G401.6 (cell line): ENCODE measurements at regions not wholly inside any gene's neighbourhood (a gene's known extent, or its start where the extent isn't known, plus 50 kb on each side); places are given as distances from the start of the nearest gene placed in this dataset.
"Not testable (repeated sequence)": the region's sequence is repeated elsewhere in the genome, so short reads cannot be mapped to it uniquely, and the experiment has no call there.

Source experiments
- FAIRE-seq: peaks from 2 replicates; lab custom pipeline; 2012; peaks lifted over from hg19 to GRCh38; lab: Jason Lieb, UNC

- FAIRE-seq = no peak
Observed at GRCh38 chr7:52777051-52777822, 258.2 kb upstream of the POM121L12 start.

- no peak for FAIRE-seq
Observed at GRCh38 chr7:52775876-52776275, 259.6 kb upstream of the POM121L12 start.

GRCh38 chr7:52771177-52771576, 264.3 kb upstream of the POM121L12 start:
- FAIRE-seq = no peak

GRCh38 chr7:52764492-52765169, 270.8 kb upstream of the POM121L12 start:
- FAIRE-seq = no peak

- FAIRE-seq = no peak
Observed at GRCh38 chr7:52758356-52758755, 277.1 kb upstream of the POM121L12 start.

GRCh38 chr7:52753855-52754254, 281.6 kb upstream of the POM121L12 start:
- no peak for FAIRE-seq

GRCh38 chr7:52752891-52753290, 282.5 kb upstream of the POM121L12 start:
- no peak for FAIRE-seq

GRCh38 chr7:52749880-52750279, 285.6 kb upstream of the POM121L12 start:
- no peak for FAIRE-seq

GRCh38 chr7:52747817-52748216, 287.6 kb upstream of the POM121L12 start:
- FAIRE-seq = no peak

- no peak for FAIRE-seq
Observed at GRCh38 chr7:52741670-52742290, 293.7 kb upstream of the POM121L12 start.

- FAIRE-seq = no peak
Observed at GRCh38 chr7:52735656-52736055, 299.8 kb upstream of the POM121L12 start.

GRCh38 chr7:52728683-52729082, 306.8 kb upstream of the POM121L12 start:
- FAIRE-seq = not testable (repeated sequence)

GRCh38 chr7:52727632-52728031, 307.8 kb upstream of the POM121L12 start:
- FAIRE-seq = no peak

- FAIRE-seq = no peak
Observed at GRCh38 chr7:52726986-52727385, 308.4 kb upstream of the POM121L12 start.

- FAIRE-seq = no peak
Observed at GRCh38 chr7:52726493-52726892, 308.9 kb upstream of the POM121L12 start.

GRCh38 chr7:52723606-52724005, 311.8 kb upstream of the POM121L12 start:
- FAIRE-seq = no peak

- no peak for FAIRE-seq
Observed at GRCh38 chr7:52720856-52721255, 314.6 kb upstream of the POM121L12 start.

GRCh38 chr7:52719677-52720076, 315.8 kb upstream of the POM121L12 start:
- no peak for FAIRE-seq

- FAIRE-seq = no peak
Observed at GRCh38 chr7:52715701-52716100, 319.7 kb upstream of the POM121L12 start.

GRCh38 chr7:52712938-52713337, 322.5 kb upstream of the POM121L12 start:
- no peak for FAIRE-seq

- FAIRE-seq = no peak
Observed at GRCh38 chr7:52711951-52712350, 323.5 kb upstream of the POM121L12 start.

GRCh38 chr7:52708846-52709245, 326.6 kb upstream of the POM121L12 start:
- no peak for FAIRE-seq

GRCh38 chr7:52705768-52706167, 329.7 kb upstream of the POM121L12 start:
- no peak for FAIRE-seq
